Activated T-cell treated with anti-CD3 and anti-CD28 coated beads for 1 hour (primary cell): ENCODE measurements at regions not wholly inside any gene's neighbourhood (a gene's known extent, or its start where the extent isn't known, plus 50 kb on each side); places are given as distances from the start of the nearest gene placed in this dataset.

Source experiments
- DNase-seq: peaks from one replicate; pipeline ENCODE4 v3.0.0-alpha.2; 2020; ENCODE audit warnings: low read depth

GRCh38 chr3:17798000-17798399 is 55.6 kb upstream of the TBC1D5 start:
- no peak for DNase-seq

- DNase-seq = no peak
These were observed 53.3 kb upstream of the TBC1D5 start for GRCh38 chr3:17795711-17796110.

- no peak for DNase-seq
These were observed 52.8 kb upstream of the TBC1D5 start for GRCh38 chr3:17795280-17795679.

DNA sequence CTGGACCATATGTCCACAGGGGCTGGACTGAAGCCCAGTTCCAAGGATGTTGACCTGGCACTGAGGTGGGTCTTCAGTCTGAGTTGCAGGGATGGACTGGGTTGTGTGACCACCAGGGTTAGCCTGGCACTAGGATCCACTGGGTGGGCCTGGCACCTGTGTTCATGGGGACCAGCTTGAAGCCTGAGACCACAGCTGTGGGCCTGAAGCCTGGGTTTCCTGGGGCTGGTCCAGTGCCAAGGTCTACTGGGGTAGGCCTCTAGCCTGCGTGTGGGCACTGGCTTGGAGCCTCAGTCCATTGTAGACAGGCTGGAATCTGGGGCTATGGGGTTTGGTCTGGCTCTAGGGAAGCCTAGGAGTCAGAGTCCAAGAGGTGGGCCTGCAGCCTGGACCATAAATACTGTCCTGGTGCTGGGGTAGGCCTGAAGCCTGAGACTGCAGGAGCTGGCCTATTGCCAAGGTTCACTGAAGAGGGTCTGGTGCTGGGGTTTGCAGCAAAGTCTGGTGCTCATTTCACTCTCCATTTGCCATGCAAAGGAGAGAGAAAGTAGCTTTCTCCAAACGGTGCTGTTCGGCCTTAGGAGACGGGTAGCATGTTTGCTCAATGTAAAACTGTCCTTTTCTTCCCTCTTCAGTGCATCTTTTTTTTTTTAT is 51.2 kb upstream of the TBC1D5 start:
- DNase-seq = no peak
